Right lobe of liver (tissue), 6 donors: ENCODE measurements at regions not wholly inside any gene's neighbourhood (a gene's known extent, or its start where the extent isn't known, plus 50 kb on each side); places are given as distances from the start of the nearest gene placed in this dataset.

Source experiments
- ATAC-seq, 4 donors: fragments of 200-7000 bp; cut with Tn5 transposase; one replicate each; pipeline ENCODE4 v1.9.1; 2020; ENCODE audit warnings: mild to moderate bottlenecking in 4 of 4, moderate library complexity in 4 of 4
- DNase-seq, 3 donors: peaks; one replicate each; pipeline ENCODE4 v3.0.0-alpha.2; 2020
- H3K27ac ChIP-seq, 3 donors: fragments of 200-600 bp; one replicate each; pipeline ENCODE4 v1.8.0; 2022
- H3K27me3 ChIP-seq, 2 donors: fragments of 200-600 bp; one replicate each; pipeline ENCODE4 v1.8.0; 2022
- H3K36me3 ChIP-seq, 4 donors: fragments of 200-600 bp; sonication (generic) in 1 of 4; one replicate each; pipeline versions ENCODE4 v1.5.1 to v1.8.0; 2017 to 2022; ENCODE audit warnings: control low read depth in 1 of 4
- H3K4me1 ChIP-seq, 4 donors: fragments of 200-600 bp; sonication (generic) in 1 of 4; one replicate each; pipeline versions ENCODE4 v1.5.1 to v1.8.0; 2017 to 2022; ENCODE audit warnings: control low read depth in 1 of 4
- H3K4me3 ChIP-seq, 3 donors: fragments of 200-600 bp; one replicate each; pipeline ENCODE4 v1.8.0; 2022
- H3K9me3 ChIP-seq, 4 donors: fragments of 200-600 bp; sonication (generic) in 1 of 4; one replicate each; pipeline versions ENCODE4 v1.5.1 to v1.8.0; 2017 to 2022; ENCODE audit warnings: control low read depth in 1 of 4
- POLR2A ChIP-seq: fragments of 450-650 bp; IDR thresholded peaks from one replicate; pipeline ENCODE4 v1.6.1; 2017; ENCODE audit warnings: antibody characterized with exemption, mild to moderate bottlenecking
- WGBS: methylation state at CpG from one replicate; pipeline ENCODE4 v1.1.6; 2018; ENCODE audit warnings: low coverage, low lambda C conversion rate; ENCODE audit not compliant: insufficient coverage; ENCODE audit errors: missing lambda C conversion rate; 5-methylcytosine and 5-hydroxymethylcytosine counted together
- intact Hi-C, 2 donors: fragments of 100-400 bp; cut with DNase I; formaldehyde crosslinking; loops; one replicate each; pipeline versions ENCODE4 v1.11.2 to v1.14.1; 2022
- TF ChIP-seq, protein P1 (sequence below), 4 donors: fragments of 200-600 bp in 3 of 4; fragments of 450-650 bp in 1 of 4; IDR thresholded peaks; one replicate each; pipeline versions ENCODE4 v1.5.1 to v1.8.0; 2016 to 2022; ENCODE audit warnings: antibody characterized with exemption in 4 of 4, mild to moderate bottlenecking in 2 of 4
- donor health status: DM: no; HTN: yes; CAD: no.
- donor health status: DM: no; HTN: no; CAD: no.
- donor health status: DM: no; HTN: no; CAD: no.
- donor health status: DM: no; HTN: yes; CAD: no.
- donor health status: DM: no; HTN: yes; CAD: no.

DNA sequence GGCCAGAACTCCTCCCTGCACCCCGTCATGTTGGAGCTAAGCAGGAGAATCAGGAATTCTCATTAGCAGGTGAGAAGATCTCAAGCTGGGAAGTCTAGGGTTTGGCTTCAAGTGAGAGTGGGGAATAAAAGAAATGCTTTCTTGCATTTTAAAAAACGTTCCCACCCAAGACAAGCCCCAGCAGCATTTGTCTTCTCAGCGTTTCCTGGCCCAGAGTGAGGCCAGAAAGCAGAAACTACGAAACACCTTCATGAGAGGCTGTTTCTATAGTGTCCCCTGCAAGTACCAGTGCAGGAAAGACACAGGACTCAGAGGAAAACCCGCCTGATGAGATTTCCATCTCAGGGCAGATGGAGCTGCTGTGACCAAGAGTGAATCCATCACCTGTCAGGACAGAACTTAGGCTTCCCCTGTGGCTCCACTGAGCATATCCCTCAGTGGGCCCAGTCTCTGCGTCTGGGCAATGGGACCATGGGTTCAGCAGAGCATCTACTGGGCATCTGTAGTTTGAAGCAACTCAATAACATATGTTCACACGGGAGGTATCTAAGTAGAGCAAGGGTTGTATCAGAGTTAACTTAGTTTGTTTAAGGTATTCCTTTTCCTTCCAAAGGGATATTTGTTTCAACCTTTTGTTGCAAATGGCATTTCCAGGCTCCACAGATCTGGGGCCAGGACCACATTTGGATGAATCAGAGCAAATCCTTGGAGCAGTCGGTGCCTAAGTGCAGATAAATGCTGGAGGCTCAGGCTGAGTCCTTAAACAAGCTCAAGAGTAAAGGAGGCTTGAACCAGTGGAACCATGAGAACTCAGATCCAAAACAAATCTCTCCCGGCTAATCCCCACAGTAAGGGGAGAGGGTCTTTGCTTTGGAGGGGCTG, 548.3 kb downstream of the MIAT start:
- ATAC-seq = no peak
- DNase-seq = no peak

DNA sequence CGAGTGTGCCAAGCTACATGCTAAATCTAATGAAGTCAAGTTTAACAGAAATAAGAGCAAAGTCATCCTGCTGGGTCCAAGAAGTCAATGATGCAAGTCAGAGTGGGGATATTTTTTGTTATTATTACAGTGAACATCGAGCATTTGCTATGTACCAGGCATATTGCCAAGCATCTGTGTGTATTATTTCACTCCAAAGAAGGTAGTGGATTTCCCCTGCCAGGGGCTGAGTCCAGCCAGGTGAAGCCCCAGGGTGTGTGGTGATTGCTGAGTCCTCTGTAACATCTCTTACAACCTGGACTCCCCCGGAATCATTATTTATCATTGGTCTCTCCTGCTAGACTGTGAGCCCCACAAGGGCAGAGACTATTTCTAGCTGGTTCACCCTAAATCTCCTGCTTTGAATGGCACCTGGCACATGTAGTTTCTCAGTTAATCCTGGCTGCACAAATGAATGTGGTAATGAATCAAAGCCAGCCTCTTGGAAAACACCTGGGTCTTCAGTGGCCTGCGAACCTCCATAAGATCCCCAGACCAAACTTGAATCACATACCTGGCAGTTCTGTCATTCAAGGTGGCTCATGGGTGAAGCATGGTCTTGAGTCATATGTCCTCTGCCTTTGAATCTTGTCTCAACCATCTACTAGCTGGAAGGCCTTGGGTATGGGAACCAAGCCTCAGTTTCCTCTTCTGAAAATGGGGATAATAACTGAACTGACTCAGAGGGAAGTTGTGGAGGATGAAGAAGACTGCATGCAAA, 549.2 kb downstream of the MIAT start:
- intact Hi-C loops = no loop called here
- Histone ChIP-seq H3K27me3 (no peaks in the 10 kb centered on the region), H3K4me3 (no peak overlapping the region), H3K36me3 (no peaks in the 10 kb centered on the region), H3K27ac (no peak overlapping the region), H3K4me1 (no peaks in the 10 kb centered on the region), H3K9me3 (no peaks in the 10 kb centered on the region)
- TF ChIP-seq POLR2A = no peak
- TF ChIP-seq, protein P1, sequence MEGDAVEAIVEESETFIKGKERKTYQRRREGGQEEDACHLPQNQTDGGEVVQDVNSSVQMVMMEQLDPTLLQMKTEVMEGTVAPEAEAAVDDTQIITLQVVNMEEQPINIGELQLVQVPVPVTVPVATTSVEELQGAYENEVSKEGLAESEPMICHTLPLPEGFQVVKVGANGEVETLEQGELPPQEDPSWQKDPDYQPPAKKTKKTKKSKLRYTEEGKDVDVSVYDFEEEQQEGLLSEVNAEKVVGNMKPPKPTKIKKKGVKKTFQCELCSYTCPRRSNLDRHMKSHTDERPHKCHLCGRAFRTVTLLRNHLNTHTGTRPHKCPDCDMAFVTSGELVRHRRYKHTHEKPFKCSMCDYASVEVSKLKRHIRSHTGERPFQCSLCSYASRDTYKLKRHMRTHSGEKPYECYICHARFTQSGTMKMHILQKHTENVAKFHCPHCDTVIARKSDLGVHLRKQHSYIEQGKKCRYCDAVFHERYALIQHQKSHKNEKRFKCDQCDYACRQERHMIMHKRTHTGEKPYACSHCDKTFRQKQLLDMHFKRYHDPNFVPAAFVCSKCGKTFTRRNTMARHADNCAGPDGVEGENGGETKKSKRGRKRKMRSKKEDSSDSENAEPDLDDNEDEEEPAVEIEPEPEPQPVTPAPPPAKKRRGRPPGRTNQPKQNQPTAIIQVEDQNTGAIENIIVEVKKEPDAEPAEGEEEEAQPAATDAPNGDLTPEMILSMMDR (IDR thresholded peaks at IDR 0.05) = no peak
- DNase-seq = no peak
- no peak for ATAC-seq
- 58% methylated on average over 2 of the region's 4 CpGs for WGBS

More for the DNA sequence above, 548.3 kb downstream of the MIAT start:
- Histone ChIP-seq H3K27me3 (no peaks in the 10 kb centered on the region), H3K9me3 (no peaks in the 10 kb centered on the region), H3K36me3 (no peaks in the 10 kb centered on the region), H3K4me1 (no peaks in the 10 kb centered on the region), H3K4me3 (no peak overlapping the region), H3K27ac (no peak overlapping the region)
- TF ChIP-seq, protein P1 (IDR thresholded peaks at IDR 0.05) = no peak
- no peak for TF ChIP-seq POLR2A
- intact Hi-C loops = no loop called here
- whole genome bisulfite sequencing = 16% methylated on average over 6 of the region's 9 CpGs

DNA sequence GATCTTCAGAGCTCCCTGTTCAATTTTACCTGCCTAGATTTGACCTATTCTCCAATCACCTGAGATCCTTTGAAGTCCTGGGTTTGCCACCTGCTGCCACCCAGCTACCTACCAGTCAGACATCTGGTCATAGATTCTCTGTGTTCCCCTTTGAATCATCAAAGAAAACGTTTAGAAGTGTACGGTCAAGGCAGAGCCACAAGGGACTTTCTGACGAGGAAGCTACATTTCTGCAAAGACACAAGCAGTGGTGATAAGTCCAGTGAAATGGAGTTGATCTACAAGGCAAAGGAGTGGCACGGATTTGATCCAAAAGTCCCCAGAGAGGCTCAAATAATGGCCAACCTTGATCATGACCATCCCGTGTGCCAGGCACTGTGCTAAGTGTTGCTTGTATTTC, 549.9 kb downstream of the MIAT start:
- no peaks in the 10 kb centered on the region for H3K27me3 ChIP-seq
- no peaks in the 10 kb centered on the region for H3K4me1 ChIP-seq
- no peaks in the 10 kb centered on the region for H3K36me3 ChIP-seq
- H3K4me3 ChIP-seq = no peak overlapping the region
- DNase-seq (no peak), ATAC-seq (no peak)
- H3K9me3 ChIP-seq = no peaks in the 10 kb centered on the region
- TF ChIP-seq, protein P1 (IDR thresholded peaks at IDR 0.05) = no peak
- TF ChIP-seq POLR2A = no peak
- intact Hi-C loops = no loop called here
- WGBS = 50% methylated on average over 3 of the region's 5 CpGs
- H3K27ac ChIP-seq = no peak overlapping the region

DNA sequence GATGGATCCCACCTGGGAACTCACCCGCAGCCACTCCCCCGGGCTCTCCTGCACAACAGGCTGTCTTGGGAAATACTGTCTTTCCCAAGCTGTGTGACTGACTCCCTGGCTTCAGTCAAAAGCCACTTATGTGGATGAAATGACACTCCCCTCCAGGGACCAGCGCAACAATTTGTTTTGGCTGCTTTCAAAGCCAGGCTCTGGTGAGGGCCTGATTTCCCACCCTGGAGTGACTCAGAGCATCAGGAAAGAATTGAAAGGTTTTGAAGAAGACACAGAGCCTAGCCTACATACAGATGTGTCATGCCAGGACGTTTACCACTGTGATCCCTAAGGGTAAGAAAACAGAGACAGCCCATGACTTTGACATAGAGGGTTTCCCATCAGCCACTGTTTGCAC, 550.5 kb downstream of the MIAT start:
- Histone ChIP-seq H3K4me3 (no peak overlapping the region), H3K27me3 (no peaks in the 10 kb centered on the region), H3K4me1 (no peaks in the 10 kb centered on the region), H3K27ac (no peak overlapping the region), H3K36me3 (no peaks in the 10 kb centered on the region), H3K9me3 (no peaks in the 10 kb centered on the region)
- 45% methylated on average over 3 of the region's 4 CpGs for WGBS
- ATAC-seq = no peak
- intact Hi-C loops = no loop called here
- TF ChIP-seq POLR2A = no peak
- TF ChIP-seq, protein P1 (IDR thresholded peaks at IDR 0.05) = no peak
- no peak for DNase-seq
